T-helper 22 cell (primary cell): ENCODE measurements at regions not wholly inside any gene's neighbourhood (a gene's known extent, or its start where the extent isn't known, plus 50 kb on each side); places are given as distances from the start of the nearest gene placed in this dataset.
"Not testable (repeated sequence)": the region's sequence is repeated elsewhere in the genome, so short reads cannot be mapped to it uniquely, and the experiment has no call there.

Experiments
- DNase-seq: peaks from one replicate; pipeline ENCODE4 v3.0.0-alpha.2; 2020; ENCODE audit warnings: low read depth

GRCh38 chr1:29767088-29767685 lies 530.9 kb downstream of the PTPRU start:
- DNase-seq: no peak

- DNase-seq: no peak
Observed at GRCh38 chr1:29762635-29763034, 526.3 kb downstream of the PTPRU start.

- no peak for DNase-seq
Observed at GRCh38 chr1:29761159-29761928, 525.0 kb downstream of the PTPRU start.

- DNase-seq: no peak
Observed at GRCh38 chr1:29760067-29760564, 523.8 kb downstream of the PTPRU start.

GRCh38 chr1:29758781-29759499 lies 522.6 kb downstream of the PTPRU start:
- DNase-seq: no peak

GRCh38 chr1:29757866-29758780 lies 521.8 kb downstream of the PTPRU start:
- no peak for DNase-seq

GRCh38 chr1:29756901-29757725 lies 520.8 kb downstream of the PTPRU start:
- DNase-seq: no peak

GRCh38 chr1:29756498-29756897 lies 520.2 kb downstream of the PTPRU start:
- DNase-seq: no peak

- DNase-seq: no peak
Observed at GRCh38 chr1:29756085-29756484, 519.8 kb downstream of the PTPRU start.

GRCh38 chr1:29755412-29756015 lies 519.2 kb downstream of the PTPRU start:
- not testable (repeated sequence) for DNase-seq

GRCh38 chr1:29754573-29755375 lies 518.5 kb downstream of the PTPRU start:
- DNase-seq: no peak

- no peak for DNase-seq
Observed at GRCh38 chr1:29753771-29754572, 517.6 kb downstream of the PTPRU start.

- no peak for DNase-seq
Observed at GRCh38 chr1:29753244-29753643, 516.9 kb downstream of the PTPRU start.

GRCh38 chr1:29752141-29752540 lies 515.8 kb downstream of the PTPRU start:
- DNase-seq: no peak

- no peak for DNase-seq
Observed at GRCh38 chr1:29749024-29749945, 513.0 kb downstream of the PTPRU start.

- no peak for DNase-seq
Observed at GRCh38 chr1:29747196-29747595, 510.9 kb downstream of the PTPRU start.

GRCh38 chr1:29746076-29746665 lies 509.8 kb downstream of the PTPRU start:
- DNase-seq: no peak
